T-helper 2 cell treated with Interferon-gamma antibody and Interleukin-4, amounts not matched to agents 5 μg/mL and 100 μg/mL, for 36 hours (primary cell): ENCODE measurements at regions not wholly inside any gene's neighbourhood (a gene's known extent, or its start where the extent isn't known, plus 50 kb on each side); places are given as distances from the start of the nearest gene placed in this dataset.

ENCODE experiments used
- DNase-seq: peaks from one replicate; pipeline ENCODE4 v3.0.0; 2021; ENCODE audit warnings: low spot score
- H3K27ac Mint-ChIP-seq: one replicate; pipeline ENCODE4 v1.8.0; 2021; ENCODE audit warnings: mild to moderate bottlenecking, mixed read lengths
- H3K27me3 Mint-ChIP-seq: one replicate; pipeline ENCODE4 v1.8.0; 2021; ENCODE audit warnings: low read depth, mixed read lengths
- H3K36me3 Mint-ChIP-seq: one replicate; pipeline ENCODE4 v1.8.0; 2021; ENCODE audit warnings: low read depth, mixed read lengths
- H3K4me1 Mint-ChIP-seq: one replicate; pipeline ENCODE4 v1.8.0; 2021; ENCODE audit warnings: low read depth, mixed read lengths
- H3K4me3 Mint-ChIP-seq: one replicate; pipeline ENCODE4 v1.8.0; 2022; ENCODE audit warnings: mild to moderate bottlenecking, moderate library complexity, mixed read lengths
- H3K9me3 Mint-ChIP-seq: one replicate; pipeline ENCODE4 v1.8.0; 2021; ENCODE audit warnings: mixed read lengths

DNA sequence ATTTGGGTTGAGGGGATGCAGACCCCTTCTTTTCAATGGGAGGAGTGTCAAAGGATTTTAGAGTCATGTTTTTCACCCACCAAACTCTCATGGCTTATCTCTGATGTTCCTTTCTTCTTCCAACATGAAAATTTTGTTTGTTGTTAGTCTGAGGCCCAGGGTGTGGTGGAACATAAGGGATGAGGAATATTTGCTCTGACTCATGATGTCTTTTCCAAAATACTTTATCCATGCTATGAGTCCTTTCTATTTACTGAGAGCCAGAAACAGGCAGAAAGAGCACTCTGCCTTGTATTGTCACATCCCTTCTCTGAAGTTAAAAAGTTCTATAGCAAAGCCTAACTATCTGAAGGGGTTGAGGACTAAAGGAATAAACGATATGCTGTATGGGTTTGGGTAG, 61.6 kb upstream of the GYPA start:
- Mint-ChIP-seq H3K27ac (no peak overlapping the region), H3K4me3 (no peak overlapping the region), H3K4me1 (no peaks in the 10 kb centered on the region), H3K36me3 (no peaks in the 10 kb centered on the region), H3K27me3 (peaks cover 3% of the 10 kb centered on the region), H3K9me3 (peaks cover 10% of the 10 kb centered on the region)
- DNase-seq, result no peak

DNA sequence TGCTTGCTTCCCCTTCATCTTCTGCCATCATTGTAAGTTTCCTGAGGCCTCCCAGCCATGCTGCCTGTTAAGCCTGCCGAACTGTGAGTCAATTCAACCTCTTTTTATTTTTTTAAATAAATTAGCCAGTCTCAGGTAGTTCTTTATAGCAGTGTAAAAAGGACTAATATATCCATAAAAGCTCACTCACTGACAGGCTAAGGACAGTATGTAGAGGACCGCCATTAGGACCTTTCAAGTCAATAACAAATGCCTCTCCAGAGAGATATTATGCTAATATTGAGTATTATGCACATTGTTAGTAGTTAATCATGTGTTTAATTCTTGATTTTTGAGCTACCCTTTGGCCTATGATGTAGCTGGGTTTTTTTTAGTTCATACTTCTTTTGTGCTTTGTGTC, 62.6 kb upstream of the GYPA start:
- no peaks in the 10 kb centered on the region for H3K36me3 Mint-ChIP-seq
- H3K9me3 Mint-ChIP-seq, result peaks cover 4% of the 10 kb centered on the region
- H3K4me1 Mint-ChIP-seq, result no peaks in the 10 kb centered on the region
- DNase-seq, result no peak
- H3K4me3 Mint-ChIP-seq, result no peak overlapping the region
- H3K27me3 Mint-ChIP-seq, result peaks cover 3% of the 10 kb centered on the region
- H3K27ac Mint-ChIP-seq, result no peak overlapping the region

DNA sequence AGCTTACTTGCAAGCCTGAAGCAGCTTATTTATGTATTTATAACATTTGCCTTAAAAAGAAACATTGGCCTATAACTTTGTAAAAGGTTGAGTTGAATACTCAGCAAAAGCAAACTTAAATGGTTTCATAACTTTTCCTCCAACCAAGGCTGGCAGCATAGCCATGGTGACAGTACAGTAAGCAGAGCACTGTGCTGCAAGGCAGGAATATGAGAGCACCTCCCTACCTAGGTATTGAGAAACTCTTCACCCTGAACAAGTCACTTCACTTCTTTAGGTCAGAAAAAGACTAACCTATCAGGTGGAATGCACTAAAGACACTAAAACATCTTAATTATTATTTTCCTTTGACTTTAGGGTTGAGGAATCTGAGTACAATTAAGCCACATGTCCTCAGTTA, 63.9 kb upstream of the GYPA start:
- peaks cover 3% of the 10 kb centered on the region for H3K27me3 Mint-ChIP-seq
- H3K9me3 Mint-ChIP-seq, result no peaks in the 10 kb centered on the region
- H3K4me1 Mint-ChIP-seq, result no peaks in the 10 kb centered on the region
- no peaks in the 10 kb centered on the region for H3K36me3 Mint-ChIP-seq
- no peak for DNase-seq
- H3K4me3 Mint-ChIP-seq, result no peak overlapping the region
- H3K27ac Mint-ChIP-seq, result no peak overlapping the region

DNA sequence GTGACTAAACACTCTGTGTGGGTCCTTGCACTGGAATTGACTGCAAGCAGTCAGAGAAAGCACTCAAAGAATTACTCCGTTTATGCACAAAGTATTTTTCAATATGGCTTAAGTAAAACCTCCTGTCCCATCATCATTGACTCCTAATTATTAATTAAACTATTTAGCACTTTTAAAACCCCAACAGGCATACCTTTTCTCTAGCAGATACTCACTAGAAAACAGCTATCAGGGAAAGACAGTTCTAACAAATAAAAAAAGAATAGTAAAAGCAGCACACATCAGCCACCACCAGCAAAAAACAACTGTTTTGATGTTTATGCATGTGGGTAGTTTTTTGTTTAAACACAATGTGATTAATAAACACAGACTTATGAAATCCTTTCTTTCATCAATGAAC, 66.2 kb upstream of the GYPA start:
- Mint-ChIP-seq H3K27me3 (peaks cover 3% of the 10 kb centered on the region), H3K27ac (no peak overlapping the region), H3K4me1 (no peaks in the 10 kb centered on the region), H3K36me3 (no peaks in the 10 kb centered on the region), H3K9me3 (no peaks in the 10 kb centered on the region), H3K4me3 (no peak overlapping the region)
- DNase-seq, result no peak

DNA sequence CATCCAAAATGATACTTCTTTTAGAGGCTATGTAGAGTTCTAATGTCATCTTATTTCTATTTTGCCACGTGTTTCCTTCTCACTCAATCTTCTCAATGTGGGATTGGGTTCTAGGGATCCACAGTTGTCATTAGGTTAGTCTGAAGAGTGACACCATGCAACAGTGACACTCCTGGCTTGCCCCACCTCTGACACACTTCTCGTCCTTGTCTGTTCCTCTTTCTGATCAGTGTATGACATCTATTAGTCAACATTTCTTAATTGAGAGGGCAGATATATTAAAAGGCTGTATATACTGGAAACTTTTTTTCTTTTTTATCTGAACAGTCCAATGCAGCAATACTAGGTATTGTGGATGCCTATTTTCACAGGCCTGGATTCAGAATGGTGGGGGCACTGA, 67.6 kb upstream of the GYPA start:
- no peak for DNase-seq
- Mint-ChIP-seq H3K4me3 (no peak overlapping the region), H3K4me1 (no peaks in the 10 kb centered on the region), H3K9me3 (no peaks in the 10 kb centered on the region), H3K36me3 (no peaks in the 10 kb centered on the region), H3K27me3 (peaks cover 3% of the 10 kb centered on the region), H3K27ac (no peak overlapping the region)

DNA sequence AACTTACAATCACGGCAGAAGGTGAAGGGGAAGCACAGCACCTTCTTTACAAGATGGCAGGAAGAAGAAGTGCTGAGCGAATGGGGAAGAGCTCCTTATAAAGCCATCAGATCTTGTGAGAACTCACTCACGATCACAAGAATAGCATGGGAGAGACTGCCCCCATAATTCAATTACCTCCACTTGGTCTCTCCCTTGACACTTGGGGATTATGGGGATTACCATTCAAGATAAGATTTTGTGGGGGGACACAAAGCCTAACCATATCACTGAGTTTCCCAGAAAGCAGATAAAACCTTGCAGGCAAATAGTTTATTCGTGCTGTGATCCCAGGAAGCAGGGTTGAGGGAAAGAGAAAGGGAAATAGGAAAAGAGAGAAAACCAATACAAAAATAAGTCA, 69.0 kb upstream of the GYPA start:
- H3K27me3 Mint-ChIP-seq, result peaks cover 3% of the 10 kb centered on the region
- no peaks in the 10 kb centered on the region for H3K36me3 Mint-ChIP-seq
- no peak overlapping the region for H3K4me3 Mint-ChIP-seq
- no peak for DNase-seq
- H3K4me1 Mint-ChIP-seq, result no peaks in the 10 kb centered on the region
- H3K9me3 Mint-ChIP-seq, result no peaks in the 10 kb centered on the region
- no peak overlapping the region for H3K27ac Mint-ChIP-seq

DNA sequence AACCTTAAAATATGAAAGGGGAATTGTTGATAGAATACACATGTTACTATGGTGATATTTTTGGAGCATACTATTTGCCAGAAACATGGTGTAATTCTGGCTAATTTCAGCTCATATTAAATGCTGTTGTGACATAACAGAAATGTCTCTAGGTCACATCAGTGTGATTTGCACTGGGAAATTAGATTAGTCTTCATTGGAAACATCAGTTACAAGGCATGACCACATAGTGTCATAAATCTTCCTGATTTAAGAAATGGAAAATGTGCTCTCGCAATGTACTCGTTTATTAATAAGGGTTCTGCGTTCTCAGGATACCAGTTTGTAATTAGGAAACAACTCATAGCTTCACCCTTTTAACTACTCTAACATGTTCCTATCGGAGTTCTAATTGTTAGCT, 72.9 kb upstream of the GYPA start:
- Mint-ChIP-seq H3K27me3 (no peaks in the 10 kb centered on the region), H3K36me3 (no peaks in the 10 kb centered on the region), H3K27ac (no peak overlapping the region), H3K4me3 (no peak overlapping the region), H3K9me3 (no peaks in the 10 kb centered on the region), H3K4me1 (no peaks in the 10 kb centered on the region)
- no peak for DNase-seq

DNA sequence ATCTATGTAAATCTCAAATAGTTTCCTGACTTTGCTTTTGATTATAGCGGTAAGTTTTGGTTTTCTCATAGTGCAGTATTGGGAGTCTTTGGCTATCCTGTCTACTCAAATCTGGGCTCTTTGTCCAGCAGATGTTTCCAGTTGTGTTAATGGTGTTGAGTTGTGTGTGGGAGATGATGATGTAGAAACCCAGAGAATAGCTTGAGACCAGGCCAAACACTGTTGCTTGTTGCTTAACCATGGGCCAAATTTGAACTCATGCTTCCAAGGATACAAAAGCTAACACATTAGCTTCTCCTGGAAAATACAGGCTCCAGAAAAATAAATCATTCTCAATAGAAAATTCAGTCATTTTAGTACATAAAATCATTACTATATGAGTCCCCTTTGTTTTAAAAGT, 82.6 kb upstream of the GYPA start:
- Mint-ChIP-seq H3K4me1 (no peaks in the 10 kb centered on the region), H3K27ac (no peak overlapping the region), H3K9me3 (no peaks in the 10 kb centered on the region), H3K36me3 (no peaks in the 10 kb centered on the region), H3K4me3 (no peak overlapping the region), H3K27me3 (no peaks in the 10 kb centered on the region)
- DNase-seq, result no peak

DNA sequence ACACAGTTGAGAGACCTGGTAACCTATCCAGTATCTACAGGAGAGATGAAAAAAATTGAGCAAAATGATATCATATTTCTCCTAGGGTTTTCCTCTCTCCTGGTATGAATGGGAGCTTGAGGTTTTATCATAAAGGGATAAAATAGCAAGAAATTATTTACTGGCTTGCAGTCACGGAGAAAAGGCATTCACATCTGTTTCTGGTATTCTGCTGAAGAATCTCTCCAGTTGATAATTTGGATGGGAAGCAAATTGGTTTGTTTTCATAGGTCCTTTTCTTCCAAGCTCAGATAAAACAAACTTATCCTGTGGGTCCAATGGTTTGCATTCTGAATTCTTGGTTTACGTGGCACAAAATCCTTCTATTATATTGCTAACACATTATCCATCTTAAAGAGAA, 83.1 kb upstream of the GYPA start:
- Mint-ChIP-seq H3K36me3 (no peaks in the 10 kb centered on the region), H3K4me3 (no peak overlapping the region), H3K27me3 (no peaks in the 10 kb centered on the region), H3K27ac (no peak overlapping the region), H3K4me1 (no peaks in the 10 kb centered on the region), H3K9me3 (no peaks in the 10 kb centered on the region)
- DNase-seq, result no peak

DNA sequence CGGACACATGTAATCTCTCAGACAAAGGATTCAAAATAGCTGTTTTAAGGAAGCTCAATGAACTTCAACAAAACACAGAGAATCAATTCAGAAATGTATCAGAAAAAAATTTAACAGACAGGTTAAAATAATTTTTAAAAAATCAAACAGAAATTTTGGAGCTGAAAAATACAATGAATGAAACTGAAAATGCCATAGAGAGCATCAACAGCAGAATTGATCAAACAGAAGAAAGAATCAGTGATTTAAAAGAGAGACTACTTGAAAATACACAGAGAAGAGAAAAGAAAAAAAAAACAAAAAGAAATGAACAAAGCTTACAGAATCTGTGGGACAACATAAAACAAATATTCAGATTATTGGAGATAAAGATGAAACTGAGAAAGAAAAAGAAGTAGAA, 118.8 kb upstream of the GYPA start:
- H3K9me3 Mint-ChIP-seq, result peaks cover 20% of the 10 kb centered on the region
- no peak overlapping the region for H3K4me3 Mint-ChIP-seq

DNA sequence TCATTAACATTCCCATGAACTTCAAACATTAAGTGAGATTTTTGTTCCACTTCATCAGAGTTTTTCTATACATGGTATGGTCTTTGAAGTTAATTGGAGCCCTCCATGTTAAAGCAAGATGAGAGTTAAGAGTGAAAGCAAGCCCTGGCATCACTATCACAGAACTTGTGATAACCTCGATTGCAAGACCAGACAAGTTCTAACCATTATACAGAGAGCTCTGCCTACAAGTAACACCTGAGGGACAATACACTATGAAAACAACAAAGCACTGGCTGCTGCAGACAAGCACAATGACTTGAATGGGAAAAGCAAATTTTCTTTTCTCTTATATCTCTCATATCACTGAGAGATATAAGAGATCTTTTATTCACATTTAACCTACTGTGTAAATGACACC, 126.6 kb upstream of the GYPA start:
- no peak for DNase-seq
- no peaks in the 10 kb centered on the region for H3K27me3 Mint-ChIP-seq
- H3K4me1 Mint-ChIP-seq, result no peaks in the 10 kb centered on the region
- H3K4me3 Mint-ChIP-seq, result no peak overlapping the region
- H3K27ac Mint-ChIP-seq, result no peak overlapping the region
- H3K36me3 Mint-ChIP-seq, result no peaks in the 10 kb centered on the region
- H3K9me3 Mint-ChIP-seq, result no peaks in the 10 kb centered on the region

More for the DNA sequence above, 118.8 kb upstream of the GYPA start:
- Mint-ChIP-seq H3K36me3 (no peaks in the 10 kb centered on the region), H3K4me1 (no peaks in the 10 kb centered on the region), H3K27me3 (no peaks in the 10 kb centered on the region), H3K27ac (no peak overlapping the region)
- DNase-seq, result no peak

DNA sequence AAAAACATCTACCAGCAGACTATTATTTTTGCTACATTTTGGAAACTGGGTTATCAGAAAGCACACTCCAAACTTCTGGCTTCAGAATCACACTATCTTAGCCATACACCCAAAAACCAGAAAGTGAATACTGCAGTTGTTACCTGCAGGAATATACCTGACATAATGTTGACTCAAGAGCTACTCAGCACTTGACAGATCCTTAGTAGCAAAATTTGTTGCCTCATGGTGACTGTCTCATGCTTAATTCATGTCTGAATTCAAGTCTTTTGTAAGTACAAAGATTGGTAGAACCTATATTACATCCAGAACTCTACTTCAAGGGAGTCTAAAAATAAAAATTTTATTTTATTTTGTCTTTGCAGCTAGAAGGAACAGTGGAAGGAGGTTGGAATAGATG, 140.2 kb upstream of the GYPA start:
- no peak for DNase-seq

DNA sequence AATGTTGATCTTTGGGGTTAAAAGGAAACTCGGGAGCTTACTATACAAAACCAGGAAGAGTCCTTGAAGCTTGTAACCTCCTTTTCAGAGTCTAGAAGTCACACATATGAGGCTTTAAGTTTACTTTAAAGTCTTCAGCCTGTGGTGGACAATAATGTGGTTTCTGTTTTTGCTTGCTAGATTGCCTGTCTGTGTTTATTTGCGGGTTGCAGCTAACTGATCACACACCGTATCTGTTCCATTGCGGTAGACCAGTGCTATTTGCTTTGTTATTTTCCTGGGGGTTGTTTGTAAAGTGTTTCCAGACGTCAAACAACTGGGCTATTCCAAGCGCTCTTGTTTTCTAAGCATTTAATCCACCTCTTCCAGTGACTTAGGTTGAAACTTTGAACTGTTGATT, 143.0 kb upstream of the GYPA start:
- Mint-ChIP-seq H3K9me3 (no peaks in the 10 kb centered on the region), H3K27ac (no peak overlapping the region)

More for the DNA sequence above, 140.2 kb upstream of the GYPA start:
- H3K4me3 Mint-ChIP-seq, result no peak overlapping the region
- no peaks in the 10 kb centered on the region for H3K36me3 Mint-ChIP-seq
- H3K4me1 Mint-ChIP-seq, result no peaks in the 10 kb centered on the region
- no peaks in the 10 kb centered on the region for H3K9me3 Mint-ChIP-seq
- H3K27me3 Mint-ChIP-seq, result no peaks in the 10 kb centered on the region
- H3K27ac Mint-ChIP-seq, result no peak overlapping the region

DNA sequence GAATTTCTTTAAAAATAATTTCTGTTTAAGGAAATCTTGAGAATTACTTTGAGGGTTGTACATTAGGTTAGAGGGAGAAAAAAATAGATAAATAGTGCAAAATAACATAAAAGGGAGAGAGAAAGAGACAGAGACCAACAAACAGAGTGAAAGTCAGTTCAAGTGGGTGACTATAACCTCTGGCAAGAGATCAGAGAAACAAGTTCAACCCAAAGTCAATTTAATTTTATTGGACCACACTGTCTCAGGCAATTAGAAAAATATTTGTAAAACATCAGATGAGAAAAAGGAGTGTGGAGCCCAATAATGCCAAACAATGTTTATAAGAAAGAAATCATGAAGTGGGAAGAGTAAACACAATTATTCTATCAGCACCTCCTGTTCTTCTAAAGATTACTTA, 143.5 kb upstream of the GYPA start:
- Mint-ChIP-seq H3K36me3 (no peaks in the 10 kb centered on the region), H3K4me1 (no peaks in the 10 kb centered on the region), H3K27me3 (no peaks in the 10 kb centered on the region), H3K27ac (no peak overlapping the region), H3K4me3 (no peak overlapping the region), H3K9me3 (no peaks in the 10 kb centered on the region)
- no peak for DNase-seq

More for the DNA sequence above, 143.0 kb upstream of the GYPA start:
- Mint-ChIP-seq H3K4me3 (no peak overlapping the region), H3K27me3 (no peaks in the 10 kb centered on the region), H3K36me3 (no peaks in the 10 kb centered on the region), H3K4me1 (no peaks in the 10 kb centered on the region)
- DNase-seq, result no peak

DNA sequence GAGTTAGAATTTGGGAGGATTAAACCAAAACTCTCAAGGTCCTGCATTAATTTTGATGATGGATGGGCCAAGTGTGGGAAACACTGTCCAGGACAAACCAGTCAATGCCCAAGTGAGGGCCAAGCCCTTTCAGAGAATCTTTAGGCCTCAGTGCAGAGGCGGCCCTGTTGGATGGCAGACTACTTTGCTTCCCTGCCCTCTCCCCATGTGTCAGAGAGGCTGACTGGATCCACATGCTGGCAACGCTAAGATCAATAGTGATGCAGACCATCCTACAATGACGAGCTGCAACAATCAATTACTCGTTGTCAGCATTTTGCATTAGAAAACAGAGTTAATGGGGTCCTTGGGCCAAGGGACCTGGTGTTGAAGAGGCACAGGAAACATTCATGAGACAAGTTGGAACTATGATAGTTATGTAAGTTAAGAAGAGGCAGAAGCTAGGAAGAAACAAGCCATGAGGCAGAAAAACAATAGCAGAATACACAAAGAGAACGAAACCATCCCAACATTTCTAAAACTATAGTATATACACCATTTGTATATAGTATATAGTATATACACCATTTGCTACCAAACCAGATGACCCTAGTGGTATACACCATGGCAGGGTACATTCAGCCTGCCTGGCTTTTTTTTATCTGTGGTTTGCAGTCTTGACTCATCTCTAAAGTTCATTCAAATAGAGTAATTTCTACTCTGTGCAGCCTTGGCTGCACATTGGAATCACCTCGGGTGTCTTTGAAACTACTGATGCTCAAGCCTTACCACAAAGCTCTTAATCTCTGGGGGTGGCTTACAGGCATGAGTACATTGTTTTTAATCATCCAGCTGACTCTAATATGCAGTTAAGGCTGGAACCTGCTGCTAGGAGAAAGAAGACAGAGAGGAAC, 147.7 kb upstream of the GYPA start:
- Mint-ChIP-seq H3K4me3 (no peak overlapping the region), H3K36me3 (no peaks in the 10 kb centered on the region), H3K27ac (no peak overlapping the region), H3K9me3 (no peaks in the 10 kb centered on the region), H3K4me1 (no peaks in the 10 kb centered on the region), H3K27me3 (no peaks in the 10 kb centered on the region)
- no peak for DNase-seq
